Naive thymus-derived CD4-positive, alpha-beta T cell (primary cell): ENCODE measurements at regions not wholly inside any gene's neighbourhood (a gene's known extent, or its start where the extent isn't known, plus 50 kb on each side); places are given as distances from the start of the nearest gene placed in this dataset.

Experiments used
- ATAC-seq: fragments of 150-1000 bp; cut with Tn5 transposase; 2 replicates; pipeline ENCODE4 v1.10.0; 2021; ENCODE audit warnings: mild to moderate bottlenecking, moderate library complexity
- CTCF ChIA-PET: fragments of 350-600 bp; sonication (Branson Sonifier 250); formaldehyde crosslinking; loops from one replicate; lab custom pipeline; 2021; ENCODE audit warnings: antibody characterized with exemption; lab: Charles Lee
- POLR2A ChIA-PET: fragments of 350-600 bp; sonication (Branson Sonifier 250); formaldehyde crosslinking; loops from one replicate; lab custom pipeline; 2021; ENCODE audit warnings: antibody characterized with exemption, inconsistent platforms; lab: Charles Lee
- DNase-seq, 9 donors: peaks; one replicate each; pipeline versions ENCODE4 v3.0.0 to v3.0.0-alpha.2; 2020 to 2022; ENCODE audit warnings: mixed read lengths in 1 of 9
- H3K27ac ChIP-seq: one replicate; pipeline ENCODE4 v1.7.0; 2013; ENCODE audit warnings: mild to moderate bottlenecking, low read depth, low read length, moderate library complexity
- H3K27me3 ChIP-seq, 2 donors: one replicate each; pipeline ENCODE4 v1.7.0; 2013; ENCODE audit warnings: low read length in 2 of 2, mild to moderate bottlenecking in 2 of 2, moderate library complexity in 2 of 2; ENCODE audit not compliant: control insufficient read depth in 2 of 2, insufficient read depth in 2 of 2
- H3K36me3 ChIP-seq, 3 experiments: 1 replicate in 2 of 3; 2 replicates in 1 of 3; pipeline ENCODE4 v1.7.0; 2013; ENCODE audit warnings: low read length in 3 of 3, mild to moderate bottlenecking in 3 of 3, moderate library complexity in 1 of 3; ENCODE audit not compliant: insufficient read depth in 3 of 3, control insufficient read depth in 2 of 3
- H3K4me1 ChIP-seq, 2 donors: one replicate each; pipeline ENCODE4 v1.7.0; 2013; ENCODE audit warnings: low read length in 2 of 2, mild to moderate bottlenecking in 2 of 2, moderate library complexity in 1 of 2; ENCODE audit not compliant: control insufficient read depth in 2 of 2, insufficient read depth in 2 of 2
- H3K4me3 ChIP-seq: 2 replicates; pipeline ENCODE4 v1.7.0; 2013; ENCODE audit warnings: mild to moderate bottlenecking, low read length
- H3K9me3 ChIP-seq, 3 experiments: 1 replicate in 2 of 3; 2 replicates in 1 of 3; pipeline ENCODE4 v1.7.0; 2013; ENCODE audit warnings: low read length in 3 of 3; ENCODE audit not compliant: control insufficient read depth in 2 of 3
- H3K27ac Mint-ChIP-seq, 9 donors: one replicate each; pipeline ENCODE4 v1.8.0; 2020 to 2022; ENCODE audit warnings: mixed read lengths in 9 of 9, mild to moderate bottlenecking in 8 of 9, moderate library complexity in 5 of 9, inconsistent platforms in 2 of 9
- H3K27me3 Mint-ChIP-seq, 5 donors: one replicate each; pipeline ENCODE4 v1.8.0; 2021 to 2022; ENCODE audit warnings: mixed read lengths in 5 of 5, mild to moderate bottlenecking in 1 of 5
- H3K36me3 Mint-ChIP-seq, 5 donors: one replicate each; pipeline ENCODE4 v1.8.0; 2020 to 2022; ENCODE audit warnings: mixed read lengths in 5 of 5, mild to moderate bottlenecking in 3 of 5, inconsistent platforms in 1 of 5
- H3K4me1 Mint-ChIP-seq, 7 donors: one replicate each; pipeline ENCODE4 v1.8.0; 2020 to 2022; ENCODE audit warnings: mixed read lengths in 7 of 7, mild to moderate bottlenecking in 3 of 7, inconsistent platforms in 1 of 7
- H3K4me3 Mint-ChIP-seq, 10 donors: one replicate each; pipeline ENCODE4 v1.8.0; 2020 to 2022; ENCODE audit warnings: mild to moderate bottlenecking in 10 of 10, mixed read lengths in 10 of 10, moderate library complexity in 6 of 10, inconsistent platforms in 2 of 10
- H3K9me3 Mint-ChIP-seq, 11 donors: one replicate each; pipeline ENCODE4 v1.8.0; 2020 to 2022; ENCODE audit warnings: mixed read lengths in 11 of 11, mild to moderate bottlenecking in 4 of 11, inconsistent platforms in 1 of 11, moderate library complexity in 1 of 11
- intact Hi-C, 2 donors: fragments of 100-400 bp; cut with micrococcal nuclease; formaldehyde crosslinking; loops; one replicate each; pipeline ENCODE4 v1.15.1; 2023

DNA sequence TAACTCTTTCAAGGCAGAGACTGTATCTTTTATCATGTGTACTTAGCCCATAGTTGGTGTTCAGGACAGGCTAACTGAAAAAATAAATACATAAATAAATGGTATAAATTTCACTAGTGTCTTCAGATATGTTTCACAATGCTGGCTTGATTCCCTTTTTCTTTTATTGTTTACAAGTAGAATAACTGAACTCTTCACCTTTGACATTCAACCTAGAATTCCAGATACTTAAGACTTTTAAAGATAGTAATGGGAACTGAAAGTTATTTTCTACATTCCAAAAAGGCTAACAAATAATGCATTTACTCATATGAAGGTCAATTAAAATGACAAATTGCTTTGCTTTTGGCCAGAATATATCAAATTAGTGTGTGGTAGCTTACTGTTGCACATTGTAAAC, 411.3 kb upstream of the TENM4 start:
- no peaks in the 10 kb centered on the region for H3K27me3 ChIP-seq
- Mint-ChIP-seq H3K27ac (no peak overlapping the region), H3K9me3 (peaks cover 0 to 21% (median 5%) of the 10 kb centered on the region in 11 donors), H3K27me3 (no peaks in the 10 kb centered on the region), H3K4me3 (no peak overlapping the region), H3K4me1 (no peaks in the 10 kb centered on the region), H3K36me3 (no peaks in the 10 kb centered on the region)
- no peaks in the 10 kb centered on the region for H3K4me1 ChIP-seq
- ChIA-PET CTCF (no interaction called here), POLR2A (no interaction called here)
- H3K9me3 ChIP-seq = no peaks in the 10 kb centered on the region
- H3K27ac ChIP-seq = no peak overlapping the region
- intact Hi-C loops = no loop called here
- H3K4me3 ChIP-seq = no peak overlapping the region
- no peak for ATAC-seq
- no peak for DNase-seq
- no peaks in the 10 kb centered on the region for H3K36me3 ChIP-seq

- no peak for DNase-seq
- Mint-ChIP-seq H3K27me3 (peaks cover 0 to 4% (median 0%) of the 10 kb centered on the region in 5 donors), H3K27ac (no peak overlapping the region), H3K4me3 (no peak overlapping the region), H3K4me1 (no peaks in the 10 kb centered on the region), H3K9me3 (peaks cover 0 to 15% (median 4%) of the 10 kb centered on the region in 11 donors), H3K36me3 (peaks cover 0 to 5% (median 0%) of the 10 kb centered on the region in 5 donors)
- Histone ChIP-seq H3K4me1 (no peaks in the 10 kb centered on the region), H3K27me3 (no peaks in the 10 kb centered on the region), H3K36me3 (no peaks in the 10 kb centered on the region), H3K9me3 (no peaks in the 10 kb centered on the region), H3K4me3 (no peak overlapping the region), H3K27ac (no peak overlapping the region)
- no peak for ATAC-seq
- POLR2A ChIA-PET = no interaction called here
- CTCF ChIA-PET = no interaction called here
- intact Hi-C loops = no loop called here
Measured at GRCh38 chr11:79845002-79845709, 404.3 kb upstream of the TENM4 start.

- H3K27ac Mint-ChIP-seq = no peak overlapping the region
- H3K4me3 Mint-ChIP-seq = no peak overlapping the region
- H3K36me3 Mint-ChIP-seq = no peaks in the 10 kb centered on the region
- ChIA-PET CTCF (no interaction called here), POLR2A (no interaction called here)
- H3K4me1 Mint-ChIP-seq = no peaks in the 10 kb centered on the region
- no peaks in the 10 kb centered on the region for H3K9me3 ChIP-seq
- intact Hi-C loops = no loop called here
- H3K27me3 ChIP-seq = no peaks in the 10 kb centered on the region
- H3K4me1 ChIP-seq = no peaks in the 10 kb centered on the region
- H3K27ac ChIP-seq = no peak overlapping the region
- H3K27me3 Mint-ChIP-seq = no peaks in the 10 kb centered on the region
- H3K9me3 Mint-ChIP-seq = peaks cover 0 to 13% (median 0%) of the 10 kb centered on the region in 11 donors
- no peaks in the 10 kb centered on the region for H3K36me3 ChIP-seq
- ATAC-seq = no peak
- no peak overlapping the region for H3K4me3 ChIP-seq
- no peak for DNase-seq
Measured at GRCh38 chr11:79834015-79834414, 393.2 kb upstream of the TENM4 start.

- Histone ChIP-seq H3K27me3 (no peaks in the 10 kb centered on the region), H3K27ac (no peak overlapping the region), H3K4me3 (no peak overlapping the region), H3K36me3 (no peaks in the 10 kb centered on the region), H3K9me3 (no peaks in the 10 kb centered on the region), H3K4me1 (no peaks in the 10 kb centered on the region)
- intact Hi-C loops = no loop called here
- CTCF ChIA-PET = no interaction called here
- H3K4me3 Mint-ChIP-seq = no peak overlapping the region
- ATAC-seq = no peak
- no peak for DNase-seq
- no peak overlapping the region for H3K27ac Mint-ChIP-seq
- POLR2A ChIA-PET = no interaction called here
- peaks cover 0 to 17% (median 0%) of the 10 kb centered on the region in 11 donors for H3K9me3 Mint-ChIP-seq
- no peaks in the 10 kb centered on the region for H3K36me3 Mint-ChIP-seq
- H3K27me3 Mint-ChIP-seq = no peaks in the 10 kb centered on the region
- H3K4me1 Mint-ChIP-seq = no peaks in the 10 kb centered on the region
Measured at GRCh38 chr11:79830446-79830845, 389.6 kb upstream of the TENM4 start.

GRCh38 chr11:79829891-79830290, 389.1 kb upstream of the TENM4 start:
- no peak for ATAC-seq
- no peaks in the 10 kb centered on the region for H3K27me3 ChIP-seq
- H3K36me3 ChIP-seq = no peaks in the 10 kb centered on the region
- no peak overlapping the region for H3K4me3 ChIP-seq
- Mint-ChIP-seq H3K4me3 (no peak overlapping the region), H3K9me3 (peaks cover 0 to 17% (median 0%) of the 10 kb centered on the region in 11 donors), H3K36me3 (no peaks in the 10 kb centered on the region), H3K27ac (no peak overlapping the region), H3K27me3 (no peaks in the 10 kb centered on the region), H3K4me1 (no peaks in the 10 kb centered on the region)
- CTCF ChIA-PET = no interaction called here
- intact Hi-C loops = no loop called here
- no peak overlapping the region for H3K27ac ChIP-seq
- POLR2A ChIA-PET = no interaction called here
- H3K9me3 ChIP-seq = no peaks in the 10 kb centered on the region
- no peak for DNase-seq
- no peaks in the 10 kb centered on the region for H3K4me1 ChIP-seq

GRCh38 chr11:79822766-79823165, 381.9 kb upstream of the TENM4 start:
- ChIA-PET POLR2A (no interaction called here), CTCF (no interaction called here)
- ATAC-seq (no peak), DNase-seq (no peak)
- no peaks in the 10 kb centered on the region for H3K4me1 Mint-ChIP-seq
- no peaks in the 10 kb centered on the region for H3K36me3 Mint-ChIP-seq
- peaks cover 0 to 13% (median 4%) of the 10 kb centered on the region in 11 donors for H3K9me3 Mint-ChIP-seq
- intact Hi-C loops = no loop called here
- H3K4me1 ChIP-seq = no peaks in the 10 kb centered on the region
- H3K27me3 ChIP-seq = no peaks in the 10 kb centered on the region
- no peaks in the 10 kb centered on the region for H3K9me3 ChIP-seq
- H3K4me3 Mint-ChIP-seq = no peak overlapping the region
- no peak overlapping the region for H3K4me3 ChIP-seq
- H3K36me3 ChIP-seq = no peaks in the 10 kb centered on the region
- no peak overlapping the region for H3K27ac ChIP-seq
- no peak overlapping the region for H3K27ac Mint-ChIP-seq
- no peaks in the 10 kb centered on the region for H3K27me3 Mint-ChIP-seq

GRCh38 chr11:79813551-79813950, 372.7 kb upstream of the TENM4 start:
- CTCF ChIA-PET = no interaction called here
- H3K4me1 Mint-ChIP-seq = no peaks in the 10 kb centered on the region

More at GRCh38 chr11:79813551-79813950, 372.7 kb upstream of the TENM4 start:
- POLR2A ChIA-PET = no interaction called here
- intact Hi-C loops = no loop called here
- H3K9me3 Mint-ChIP-seq = peaks cover 2 to 29% (median 16%) of the 10 kb centered on the region in 11 donors
- Histone ChIP-seq H3K27me3 (no peaks in the 10 kb centered on the region), H3K9me3 (no peaks in the 10 kb centered on the region), H3K27ac (no peak overlapping the region), H3K4me3 (no peak overlapping the region), H3K36me3 (no peaks in the 10 kb centered on the region), H3K4me1 (no peaks in the 10 kb centered on the region)
- no peak overlapping the region for H3K27ac Mint-ChIP-seq
- no peaks in the 10 kb centered on the region for H3K27me3 Mint-ChIP-seq
- no peak for ATAC-seq
- H3K36me3 Mint-ChIP-seq = no peaks in the 10 kb centered on the region
- H3K4me3 Mint-ChIP-seq = no peak overlapping the region
- no peak for DNase-seq
